ENCODE measurements at regions not wholly inside any gene's neighbourhood (a gene's known extent, or its start where the extent isn't known, plus 50 kb on each side); places are given as distances from the start of the nearest gene placed in this dataset.

GRCh38 chr9:21656776-21657674, 145.4 kb upstream of the MTAP start:
- peak; percentile 94 for DNase-seq (ENCODE audit: low read depth)
- H3K4me3 ChIP-seq (ENCODE audit: control insufficient read depth, low read depth, low read length): no peak overlapping the region
- TF ChIP-seq CTCF (conservative IDR thresholded peaks at IDR 0.05; ENCODE audit: control insufficient read depth, insufficient read depth, low read depth, low read length): no peak

- TF ChIP-seq CTCF (conservative IDR thresholded peaks at IDR 0.05; ENCODE audit: control insufficient read depth, insufficient read depth, low read depth, low read length): no peak
- DNase-seq (ENCODE audit: low read depth): peak; percentile 49
- H3K4me3 ChIP-seq (ENCODE audit: control insufficient read depth, low read depth, low read length): no peak overlapping the region
Observed at GRCh38 chr9:21657966-21658667, 144.3 kb upstream of the MTAP start.

GRCh38 chr9:21660976-21661375, 141.5 kb upstream of the MTAP start:
- no peak overlapping the region for H3K4me3 ChIP-seq (ENCODE audit: control insufficient read depth, low read depth, low read length)
- no peak for TF ChIP-seq CTCF (conservative IDR thresholded peaks at IDR 0.05; ENCODE audit: control insufficient read depth, insufficient read depth, low read depth, low read length)
- no peak for DNase-seq (ENCODE audit: low read depth)

- DNase-seq (ENCODE audit: low read depth): peak; percentile 80
- no peak for TF ChIP-seq CTCF (conservative IDR thresholded peaks at IDR 0.05; ENCODE audit: control insufficient read depth, insufficient read depth, low read depth, low read length)
- no peak overlapping the region for H3K4me3 ChIP-seq (ENCODE audit: control insufficient read depth, low read depth, low read length)
Observed at GRCh38 chr9:21661626-21662025, 140.8 kb upstream of the MTAP start.

GRCh38 chr9:21668516-21668915, 133.9 kb upstream of the MTAP start:
- H3K4me3 ChIP-seq (ENCODE audit: control insufficient read depth, low read depth, low read length): no peak overlapping the region
- TF ChIP-seq CTCF (conservative IDR thresholded peaks at IDR 0.05; ENCODE audit: control insufficient read depth, insufficient read depth, low read depth, low read length): no peak
- no peak for DNase-seq (ENCODE audit: low read depth)

GRCh38 chr9:21669701-21670100, 132.7 kb upstream of the MTAP start:
- no peak overlapping the region for H3K4me3 ChIP-seq (ENCODE audit: control insufficient read depth, low read depth, low read length)
- DNase-seq (ENCODE audit: low read depth): no peak
- no peak for TF ChIP-seq CTCF (conservative IDR thresholded peaks at IDR 0.05; ENCODE audit: control insufficient read depth, insufficient read depth, low read depth, low read length)
